GM18502 (cell line): ENCODE measurements at regions not wholly inside any gene's neighbourhood (a gene's known extent, or its start where the extent isn't known, plus 50 kb on each side); places are given as distances from the start of the nearest gene placed in this dataset.
"Not testable (repeated sequence)": the region's sequence is repeated elsewhere in the genome, so short reads cannot be mapped to it uniquely, and the experiment has no call there.

Experiments
- ATAC-seq: cut with Tn5 transposase; IDR thresholded peaks from one replicate; pipeline ENCODE4 v1.9.1; 2021; ENCODE audit warnings: mild to moderate bottlenecking; ENCODE audit not compliant: unreplicated experiment, poor library complexity

GRCh38 chr5:71817891-71818290, 98.8 kb downstream of the CARTPT start:
- no peak for ATAC-seq

- ATAC-seq, result no peak
Measured at GRCh38 chr5:71821029-71821428, 102.0 kb downstream of the CARTPT start.

- ATAC-seq, result not testable (repeated sequence)
Measured at GRCh38 chr5:71822065-71822464, 103.0 kb downstream of the CARTPT start.

- no peak for ATAC-seq
Measured at GRCh38 chr5:71825992-71826391, 106.9 kb downstream of the CARTPT start.

- no peak for ATAC-seq
Measured at GRCh38 chr5:71828291-71829040, 109.4 kb downstream of the CARTPT start.

GRCh38 chr5:71829206-71829605, 110.1 kb downstream of the CARTPT start:
- no peak for ATAC-seq

GRCh38 chr5:71830681-71831539, 111.8 kb downstream of the CARTPT start:
- no peak for ATAC-seq

GRCh38 chr5:71832812-71833715, 114.0 kb downstream of the CARTPT start:
- no peak for ATAC-seq

GRCh38 chr5:71834601-71835000, 115.5 kb downstream of the CARTPT start:
- ATAC-seq, result no peak

GRCh38 chr5:71836084-71836483, 117.0 kb downstream of the CARTPT start:
- ATAC-seq, result no peak

GRCh38 chr5:71836559-71837112, 117.6 kb downstream of the CARTPT start:
- no peak for ATAC-seq

- ATAC-seq, result no peak
Measured at GRCh38 chr5:71838286-71838685, 119.2 kb downstream of the CARTPT start.

- ATAC-seq, result no peak
Measured at GRCh38 chr5:71839096-71839884, 120.2 kb downstream of the CARTPT start.

GRCh38 chr5:71841107-71841506, 122.0 kb downstream of the CARTPT start:
- ATAC-seq, result no peak

GRCh38 chr5:71843111-71843510, 124.0 kb downstream of the CARTPT start:
- ATAC-seq, result no peak

GRCh38 chr5:71844862-71845261, 125.8 kb downstream of the CARTPT start:
- no peak for ATAC-seq

- no peak for ATAC-seq
Measured at GRCh38 chr5:71859515-71859914, 140.4 kb downstream of the CARTPT start.

GRCh38 chr5:71860048-71860447, 141.0 kb downstream of the CARTPT start:
- ATAC-seq, result no peak

- ATAC-seq, result no peak
Measured at GRCh38 chr5:71861682-71862081, 142.6 kb downstream of the CARTPT start.
